HG02970 (cell line): ENCODE measurements at regions not wholly inside any gene's neighbourhood (a gene's known extent, or its start where the extent isn't known, plus 50 kb on each side); places are given as distances from the start of the nearest gene placed in this dataset.

Experiments
- ATAC-seq: cut with Tn5 transposase; IDR thresholded peaks from one replicate; pipeline ENCODE4 v1.9.1; 2021; ENCODE audit warnings: mild to moderate bottlenecking, moderate library complexity, moderate number of reproducible peaks; ENCODE audit not compliant: unreplicated experiment, low FRiP score

DNA sequence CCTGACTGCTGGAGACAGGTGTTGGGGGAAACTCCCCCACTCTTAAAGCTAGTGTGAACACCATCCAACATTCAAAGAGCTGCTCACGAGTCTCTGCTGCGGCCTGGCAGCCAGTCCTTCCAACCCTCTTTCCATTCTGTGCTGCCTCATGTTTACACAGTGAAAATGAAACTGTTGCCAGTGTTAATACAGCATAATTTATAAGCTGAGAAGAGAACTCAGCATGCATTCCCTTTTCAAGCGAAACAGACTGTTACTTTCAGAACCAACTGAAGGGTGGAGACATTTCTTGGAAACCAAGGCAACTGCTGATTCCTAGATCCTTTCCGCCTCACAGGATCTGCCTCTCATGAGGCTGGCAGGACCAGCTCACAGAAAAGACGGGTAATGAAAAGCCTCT lies 533.8 kb upstream of the ID4 start:
- ATAC-seq: no peak

DNA sequence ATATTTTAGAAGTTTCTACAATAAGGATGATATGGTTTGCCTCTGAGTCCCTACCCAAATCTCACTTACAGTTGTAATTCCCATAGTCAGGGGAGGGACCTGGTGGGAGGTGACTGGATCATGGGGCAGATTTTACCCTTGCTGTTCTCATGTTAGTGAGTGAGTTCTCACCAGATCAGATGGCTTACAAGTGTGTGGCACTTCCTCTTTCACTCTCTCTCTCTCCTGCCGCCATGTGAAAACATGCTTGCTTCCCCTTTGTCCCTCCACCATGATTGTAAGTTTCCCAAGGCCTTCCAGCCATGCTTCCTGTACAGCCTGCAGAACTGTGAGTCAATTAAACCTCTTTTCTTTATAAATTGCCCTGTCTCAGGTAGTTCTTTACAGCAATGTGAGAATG lies 527.5 kb upstream of the ID4 start:
- no peak for ATAC-seq

DNA sequence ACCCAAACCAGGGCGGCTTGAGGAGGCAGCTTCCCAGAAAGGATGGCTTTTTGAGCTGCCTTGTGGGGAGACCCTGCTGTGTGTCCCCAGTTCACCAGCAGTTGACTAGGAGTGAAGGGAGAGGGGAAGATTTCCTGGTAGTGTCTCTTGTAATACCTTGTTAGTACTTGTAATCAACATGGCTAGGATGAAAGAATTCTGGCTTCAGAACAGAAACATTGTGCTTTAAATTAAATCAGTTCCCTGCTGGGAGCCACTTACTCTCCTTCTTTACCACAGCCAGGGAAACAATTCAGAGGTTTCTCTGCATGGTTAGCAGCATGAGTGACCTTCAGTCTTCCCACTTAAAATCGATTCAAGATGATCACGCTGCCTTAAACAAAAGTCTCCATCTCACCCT lies 525.4 kb upstream of the ID4 start:
- no peak for ATAC-seq

DNA sequence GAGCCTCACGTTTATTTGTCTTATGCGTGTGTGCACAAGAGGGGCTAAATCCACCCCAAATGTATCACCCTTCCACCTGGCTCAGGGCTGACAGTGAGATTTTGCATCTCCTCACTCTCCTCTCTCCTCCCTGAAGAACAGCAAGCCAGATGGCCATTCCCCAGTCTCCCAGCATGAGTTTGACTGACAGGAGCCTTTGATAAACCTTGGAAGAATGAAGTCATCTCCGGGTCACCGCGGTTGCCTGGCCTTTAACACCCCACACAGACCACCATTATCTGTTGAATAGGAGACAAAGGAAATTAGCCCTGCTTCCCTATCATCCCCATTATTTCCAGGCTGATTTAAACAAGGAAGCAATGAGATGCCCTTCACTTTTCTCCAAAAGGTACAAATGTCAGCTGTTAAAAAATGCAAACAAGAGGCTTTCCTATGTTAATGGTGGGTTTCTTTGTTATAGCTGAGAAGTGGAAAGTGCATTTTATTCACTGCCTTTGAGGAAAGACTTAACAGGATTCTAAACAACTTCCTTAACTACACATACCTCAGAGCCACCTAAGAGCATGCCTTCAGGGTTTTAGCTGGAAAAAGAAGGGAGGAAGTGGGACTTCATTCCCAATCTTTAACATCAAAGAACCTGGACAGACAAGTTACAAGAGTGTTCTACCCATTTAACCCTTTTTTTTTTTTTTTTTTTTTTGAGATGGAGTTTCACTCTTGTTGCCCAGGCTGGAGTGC lies 524.8 kb upstream of the ID4 start:
- no peak for ATAC-seq

DNA sequence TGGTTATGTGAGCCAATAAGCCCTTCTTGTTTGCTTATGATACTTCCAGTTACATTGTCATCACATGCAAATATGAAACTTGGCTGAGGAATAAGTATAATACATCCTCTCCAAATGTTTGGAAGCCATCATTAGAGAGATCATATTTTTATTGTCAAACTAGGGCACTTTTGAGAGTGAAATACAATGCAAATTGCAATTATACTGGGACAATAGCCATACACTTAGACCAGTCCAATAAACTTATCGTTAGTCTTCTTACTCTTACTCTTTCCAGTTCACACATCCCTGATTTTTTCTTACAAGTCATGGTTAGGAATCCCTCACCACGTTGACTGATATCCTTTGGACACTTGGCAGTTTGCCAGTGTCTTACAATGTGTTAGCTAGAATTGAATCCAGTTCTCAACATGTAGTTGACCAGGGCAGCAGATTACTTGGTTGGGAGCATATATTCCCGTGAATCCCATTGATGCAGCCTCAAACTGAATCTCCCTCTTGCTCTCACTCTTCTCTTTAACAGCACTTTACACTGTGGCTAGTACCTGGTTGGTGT lies 519.7 kb upstream of the ID4 start:
- no peak for ATAC-seq

DNA sequence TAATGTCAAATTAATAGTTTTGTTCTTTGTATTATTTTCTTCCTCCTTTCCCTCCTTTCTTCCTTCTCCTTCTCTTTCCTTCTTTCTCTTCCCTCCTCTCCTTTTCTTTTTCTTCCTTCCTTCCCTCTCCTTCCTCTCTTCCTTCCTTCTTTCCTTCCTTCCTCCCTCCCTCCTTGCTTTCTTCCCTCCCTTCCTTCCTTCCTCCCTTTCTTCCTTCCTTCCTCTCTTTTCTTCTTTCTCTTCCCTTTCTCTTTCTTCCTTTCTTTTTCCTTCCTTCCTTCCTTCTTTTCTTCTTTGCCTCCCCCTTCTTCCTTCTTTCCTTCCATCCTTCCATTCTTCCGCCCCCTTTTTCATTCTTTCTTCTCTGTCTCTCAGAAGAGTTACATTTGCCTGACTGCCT lies 518.2 kb upstream of the ID4 start:
- no peak for ATAC-seq

DNA sequence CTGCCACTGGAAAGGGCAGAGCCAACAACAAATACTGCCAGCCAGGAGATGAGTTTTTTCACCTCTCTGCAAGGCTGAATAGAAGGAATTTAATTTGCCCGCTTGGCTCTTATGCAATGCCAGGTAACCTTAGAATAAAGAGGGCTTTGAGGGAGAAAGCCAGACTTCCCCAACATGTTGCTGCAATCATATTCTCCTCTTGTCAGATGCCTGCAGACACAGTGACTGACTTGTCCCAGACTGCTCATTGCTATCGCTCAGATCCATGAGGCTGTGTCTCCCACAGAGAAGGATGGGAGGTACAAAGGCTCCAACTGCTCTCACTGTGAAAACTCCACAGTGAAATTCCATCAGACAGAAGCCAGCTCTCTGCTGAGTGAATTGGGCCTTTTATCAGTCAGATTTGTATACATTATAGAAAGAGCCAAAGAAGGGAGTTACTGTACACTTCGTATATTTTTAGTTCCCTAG lies 517.0 kb upstream of the ID4 start:
- ATAC-seq: no peak

DNA sequence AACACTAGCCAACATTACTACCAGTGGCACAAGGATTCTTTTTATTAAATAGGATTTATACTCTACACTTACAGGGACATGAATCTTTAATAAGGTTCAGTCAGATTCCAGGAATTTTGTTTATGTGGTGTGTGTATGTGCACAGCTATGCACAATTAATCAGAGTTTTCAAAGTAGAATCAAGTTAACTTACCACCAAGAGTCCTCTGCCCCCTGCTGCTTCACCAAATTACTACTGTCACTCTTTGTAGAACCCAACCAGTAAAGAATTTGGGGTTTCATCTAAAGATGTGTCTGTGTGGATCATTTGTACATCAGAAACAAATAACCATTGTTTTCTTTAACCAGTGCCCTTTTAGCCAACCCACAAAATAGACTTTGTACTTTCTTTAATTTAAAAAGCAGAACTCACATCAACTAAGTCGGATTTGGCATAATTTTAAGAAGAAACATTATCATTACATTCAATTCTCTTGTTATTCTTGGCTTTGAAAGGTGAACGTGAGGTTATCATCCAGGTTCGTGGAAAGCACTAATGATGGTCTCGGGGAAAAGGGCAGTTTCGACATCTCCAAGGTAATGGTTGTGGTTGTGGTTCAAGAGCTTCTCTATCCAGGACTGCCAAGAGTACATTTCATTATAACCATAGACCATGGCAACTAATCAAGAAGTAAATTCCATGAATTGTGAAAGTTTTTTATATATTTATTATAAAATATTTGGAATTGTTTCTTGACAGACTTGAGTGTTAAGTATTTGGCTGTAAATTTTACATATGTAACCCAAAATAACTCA lies 514.3 kb upstream of the ID4 start:
- no peak for ATAC-seq

DNA sequence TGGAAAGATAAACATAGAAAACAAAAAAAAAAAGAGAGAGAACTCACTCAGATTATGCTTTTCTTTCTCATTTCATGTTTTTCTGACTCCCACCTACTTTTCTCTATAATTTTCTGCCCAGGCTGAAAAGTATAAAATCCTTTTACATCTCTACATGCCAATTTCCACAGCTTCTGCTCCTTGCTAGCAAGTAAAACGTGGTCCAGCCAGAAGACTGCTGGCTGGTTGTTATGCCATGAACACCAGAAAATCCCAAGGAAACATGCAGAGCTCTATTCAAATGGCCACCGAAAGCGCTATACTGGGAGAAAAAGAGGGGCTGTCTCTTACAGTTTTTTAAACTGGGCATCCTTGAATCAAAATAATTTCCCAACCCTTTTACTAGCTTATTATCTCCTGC lies 512.8 kb upstream of the ID4 start:
- ATAC-seq: no peak

DNA sequence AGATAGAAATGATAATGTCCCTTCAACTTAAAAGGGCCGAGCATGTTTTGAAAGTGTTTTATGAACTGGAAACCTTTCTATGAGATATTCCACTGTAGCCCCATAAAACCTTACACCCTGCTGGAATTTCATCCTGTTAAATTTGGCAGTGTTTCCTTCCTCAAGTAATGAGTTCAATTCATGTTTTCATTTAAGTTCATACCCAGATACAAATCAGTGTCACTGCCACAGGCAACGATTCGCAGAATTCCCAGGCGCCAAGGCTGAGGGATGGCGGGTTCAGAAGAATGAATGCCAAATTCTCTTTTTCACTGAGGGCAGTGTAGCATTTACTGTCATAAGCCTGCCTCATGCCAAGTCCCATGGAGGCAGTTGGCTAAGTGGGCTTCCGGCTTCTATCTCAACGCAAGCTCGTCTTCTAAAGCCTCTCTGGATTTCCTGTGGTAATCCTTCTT lies 511.8 kb upstream of the ID4 start:
- no peak for ATAC-seq

DNA sequence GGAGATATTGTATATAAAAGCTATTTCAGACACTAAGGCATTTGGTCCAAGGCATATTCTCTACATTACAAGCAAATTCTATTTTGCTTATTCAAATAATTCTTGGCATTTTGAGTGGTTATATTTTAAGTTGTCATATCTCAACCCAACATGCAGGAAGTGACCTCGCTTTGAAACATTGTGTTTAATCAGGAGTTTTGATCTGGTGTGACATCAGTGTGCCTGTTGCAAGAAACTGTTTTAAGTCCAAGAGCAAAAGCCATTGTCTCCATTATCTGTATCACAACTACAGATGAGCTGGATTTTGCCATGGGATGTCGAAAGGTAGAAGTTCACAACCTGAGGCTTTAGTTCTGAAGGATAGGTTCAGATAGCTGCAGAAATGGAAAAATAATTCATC lies 509.9 kb upstream of the ID4 start:
- no peak for ATAC-seq

DNA sequence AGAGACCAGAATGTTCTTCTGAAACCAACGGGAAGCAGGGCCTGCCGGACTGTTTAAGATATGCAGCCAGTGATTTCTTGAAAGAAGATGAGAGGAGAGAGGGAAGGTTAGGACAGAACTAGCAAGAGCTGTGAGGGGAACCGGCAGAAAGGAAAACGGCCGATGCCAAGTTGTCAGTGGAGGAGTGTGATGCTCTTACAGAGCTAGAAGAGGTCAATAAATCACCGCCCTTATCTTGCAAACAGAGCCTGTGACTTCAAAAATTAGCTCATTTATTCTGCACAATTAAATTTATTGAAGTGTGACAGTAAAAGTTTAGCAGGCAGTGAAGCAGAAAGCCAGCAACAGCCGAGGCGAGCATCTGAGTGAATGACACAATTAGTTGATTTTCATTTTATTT lies 509.5 kb upstream of the ID4 start:
- ATAC-seq: no peak

DNA sequence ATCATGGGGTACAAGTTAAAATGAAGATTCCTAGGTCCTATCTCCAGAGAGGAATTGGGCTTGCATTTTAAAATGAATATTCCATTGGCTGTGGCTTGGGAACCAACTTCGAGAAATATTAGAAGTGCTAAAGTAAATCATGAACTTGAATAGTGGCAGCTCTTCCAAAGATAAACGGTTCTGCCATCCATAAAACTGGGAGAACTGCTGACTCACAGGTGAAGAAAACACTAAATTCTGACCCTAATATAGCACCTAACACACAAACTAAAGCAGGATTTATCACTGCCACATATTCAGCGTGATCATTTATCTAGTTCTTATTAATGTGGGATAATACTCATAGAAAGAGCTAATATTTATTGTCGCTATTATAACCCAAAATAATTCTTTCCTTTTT lies 508.1 kb upstream of the ID4 start:
- ATAC-seq: no peak

DNA sequence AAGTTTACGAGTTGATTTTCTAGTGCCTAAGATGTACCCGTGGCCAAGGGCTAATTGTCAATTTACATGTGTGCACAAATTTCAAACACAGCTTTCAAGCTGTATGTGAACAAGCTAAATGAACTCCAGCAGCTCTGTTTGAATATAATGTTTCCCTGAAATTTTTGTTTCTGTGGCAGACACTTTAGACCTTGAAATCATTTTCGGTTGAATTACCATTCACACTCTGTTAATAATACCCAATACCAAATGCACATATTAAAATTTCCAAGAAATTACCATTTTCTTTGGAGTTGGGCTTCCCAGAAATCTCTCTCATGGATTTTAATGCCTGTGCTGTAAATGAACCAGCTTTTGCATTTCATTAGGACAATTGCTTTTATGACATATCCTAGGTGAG lies 506.1 kb upstream of the ID4 start:
- no peak for ATAC-seq

DNA sequence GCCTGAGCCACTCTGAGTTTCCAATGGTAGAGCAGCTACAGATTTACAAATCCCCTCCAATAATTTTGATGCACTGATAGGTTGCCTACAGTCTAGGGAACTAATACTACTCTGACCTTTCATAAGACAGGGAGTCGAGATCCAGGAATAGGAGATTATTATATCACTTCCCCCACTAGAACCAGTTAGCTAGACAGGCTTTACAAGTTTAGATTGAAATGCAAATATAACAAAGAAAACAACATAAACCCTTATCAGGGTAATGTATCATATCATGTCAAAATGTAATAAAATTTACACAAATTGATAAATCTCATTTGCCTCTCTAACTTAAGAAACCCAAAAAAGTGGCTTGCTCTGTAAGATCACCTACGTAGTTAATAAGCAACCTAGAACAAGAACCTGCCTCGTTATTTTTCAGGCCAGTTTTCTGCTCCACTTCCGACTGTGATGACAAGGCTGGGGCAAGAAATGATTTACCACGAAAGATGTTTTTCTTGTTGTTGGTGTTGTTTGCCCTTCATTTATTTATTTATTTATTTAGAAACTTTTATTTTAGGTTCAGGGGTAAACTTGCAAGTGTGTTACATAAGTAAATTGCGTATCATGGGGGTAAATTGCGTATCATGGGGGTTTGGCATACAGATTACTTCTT lies 504.2 kb upstream of the ID4 start:
- ATAC-seq: no peak

DNA sequence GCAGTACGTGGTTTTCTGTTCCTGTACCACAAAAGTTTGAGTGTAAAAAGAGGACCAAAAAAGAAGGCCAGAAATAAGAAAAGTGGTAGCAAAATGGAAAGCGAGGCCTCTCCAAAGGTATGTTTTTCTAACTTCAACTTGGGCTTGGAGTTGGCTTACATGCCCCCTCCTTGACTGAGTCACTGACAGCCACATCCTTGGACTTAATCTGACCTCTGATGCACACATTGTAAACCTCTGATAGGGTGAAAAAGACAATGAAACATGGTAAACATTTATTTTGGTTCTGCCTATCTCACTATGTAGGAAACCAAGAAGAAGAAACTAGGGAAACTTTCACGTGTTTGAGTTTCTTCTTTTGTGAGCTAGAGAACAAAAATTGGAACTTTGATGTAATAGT lies 503.2 kb upstream of the ID4 start:
- ATAC-seq: no peak

DNA sequence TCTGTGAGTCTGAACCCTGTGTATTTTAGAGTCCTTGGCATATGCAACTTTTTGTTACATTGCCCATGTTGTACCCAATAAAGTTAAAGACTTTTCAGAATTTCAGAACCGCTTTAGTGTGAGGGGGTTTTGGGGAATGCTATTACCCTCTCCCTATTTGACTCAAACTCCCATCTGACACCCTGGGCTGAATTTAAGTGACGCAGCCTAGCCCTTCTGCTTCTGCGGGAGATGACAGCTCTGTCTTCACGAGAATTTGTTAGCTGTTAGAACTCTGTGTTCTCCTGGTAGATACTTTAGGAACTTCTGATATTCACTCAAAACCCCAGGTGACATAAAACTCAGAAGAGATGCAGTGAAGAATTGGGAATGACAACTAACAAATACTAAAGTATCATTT lies 500.6 kb upstream of the ID4 start:
- no peak for ATAC-seq

DNA sequence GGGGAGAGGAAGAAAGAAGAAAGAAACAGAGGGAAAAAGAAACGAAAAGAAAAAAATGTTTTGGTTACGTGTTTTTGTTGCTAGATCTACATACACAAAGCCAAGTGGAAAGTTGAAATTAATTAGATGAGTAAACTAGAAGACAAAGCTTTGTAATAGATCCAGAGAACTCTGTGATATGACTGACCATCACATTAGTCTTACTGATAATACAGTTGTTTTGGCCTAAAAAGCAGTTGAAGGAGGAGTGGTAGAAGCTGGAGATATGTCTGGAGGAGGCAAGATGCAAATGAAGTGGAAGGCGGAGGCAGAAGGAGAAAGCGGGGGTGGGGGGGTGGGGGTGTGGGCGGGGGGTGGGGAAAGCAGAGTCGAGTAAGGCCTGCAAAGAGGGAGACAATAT lies 500.1 kb upstream of the ID4 start:
- ATAC-seq: no peak

DNA sequence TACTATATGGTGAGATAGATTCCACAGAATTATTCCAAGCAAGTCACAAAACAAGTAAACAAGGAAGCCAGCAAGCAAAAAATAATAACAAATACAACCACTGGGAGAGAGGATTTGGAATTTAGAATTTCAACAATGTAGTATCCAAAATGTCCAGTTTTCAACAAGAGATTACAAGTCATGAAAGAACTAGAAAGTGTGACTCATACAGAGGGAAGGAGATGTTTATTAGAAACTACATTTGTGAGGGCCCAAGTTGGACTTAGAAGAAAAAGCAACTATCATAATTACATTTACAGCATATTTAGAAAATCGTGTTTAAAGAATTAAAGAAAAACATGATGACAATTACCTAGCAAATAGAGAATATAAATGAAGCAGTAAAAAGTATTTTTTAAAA lies 494.6 kb upstream of the ID4 start:
- no peak for ATAC-seq

DNA sequence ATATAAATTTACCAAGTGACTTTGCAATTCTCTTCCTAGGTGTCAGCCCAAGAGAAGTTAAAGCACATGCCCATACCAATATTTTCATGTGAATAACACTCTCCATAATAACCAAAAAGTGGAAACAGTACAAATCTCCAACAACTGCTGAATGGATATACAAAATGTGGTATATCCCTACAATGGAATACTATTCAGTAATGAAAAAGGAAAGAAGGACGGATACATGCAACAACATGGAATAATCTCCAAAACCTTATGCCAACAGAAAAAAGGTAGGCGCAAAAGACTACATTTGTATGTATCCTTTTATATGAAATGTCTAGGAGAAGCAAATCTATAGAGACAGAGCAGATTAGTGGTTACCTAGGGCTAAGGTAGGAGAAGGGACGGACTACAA lies 487.7 kb upstream of the ID4 start:
- no peak for ATAC-seq

DNA sequence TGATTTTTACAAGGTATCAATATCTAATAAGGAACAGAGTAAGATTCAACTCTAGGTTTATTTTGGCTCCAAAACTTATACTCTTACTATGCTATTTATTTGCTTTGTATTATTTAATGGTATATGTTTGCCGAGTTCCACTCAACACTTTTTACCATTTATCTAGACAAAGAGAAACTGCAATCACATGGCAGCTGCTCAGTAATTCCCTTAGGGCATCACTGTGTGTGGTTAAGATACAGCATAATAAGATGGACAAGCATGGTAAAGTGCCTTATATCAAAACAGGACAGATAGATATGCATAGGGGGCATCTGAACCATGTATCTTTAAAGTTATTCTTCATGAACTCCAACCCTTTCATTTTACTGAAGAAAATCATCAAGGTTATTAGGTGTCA lies 483.0 kb upstream of the ID4 start:
- ATAC-seq: no peak
